IMR-90 (cell line): ENCODE measurements at regions not wholly inside any gene's neighbourhood (a gene's known extent, or its start where the extent isn't known, plus 50 kb on each side); places are given as distances from the start of the nearest gene placed in this dataset.

Experiments
- BHLHE40 ChIP-seq: fragments of 150-350 bp; IDR thresholded peaks from 2 replicates; pipeline ENCODE4 v1.6.1; 2016; ENCODE audit warnings: mild to moderate bottlenecking, low read depth, low read length
- CHD1 ChIP-seq: IDR thresholded peaks from 2 replicates; pipeline ENCODE4 v1.6.1; 2012; ENCODE audit warnings: low read depth, low read length, improper control_type of control experiment
- FOS ChIP-seq: fragments of 150-350 bp; IDR thresholded peaks from 2 replicates; pipeline ENCODE4 v1.6.1; 2016; ENCODE audit warnings: low read depth, low read length
- MXI1 ChIP-seq: IDR thresholded peaks from 2 replicates; pipeline ENCODE4 v1.6.1; 2012; ENCODE audit warnings: low read depth, mild to moderate bottlenecking, low read length, moderate library complexity, borderline replicate concordance
- POLR2A ChIP-seq: IDR thresholded peaks from 2 replicates; pipeline ENCODE4 v1.6.1; 2012; ENCODE audit warnings: mild to moderate bottlenecking, low read depth, low read length
- RAD21 ChIP-seq: IDR thresholded peaks from 2 replicates; pipeline ENCODE4 v1.6.1; 2012; ENCODE audit warnings: low read length, improper control_type of control experiment
- RFX5 ChIP-seq: IDR thresholded peaks from 2 replicates; pipeline ENCODE4 v1.8.0; 2012; ENCODE audit warnings: low read depth, mild to moderate bottlenecking, low read length, moderate library complexity
- SMC3 ChIP-seq: fragments of 150-350 bp; IDR thresholded peaks from 2 replicates; pipeline ENCODE4 v1.6.1; 2016; ENCODE audit warnings: low read depth, mild to moderate bottlenecking, antibody characterized with exemption, low read length, moderate library complexity
- TF ChIP-seq, protein P1 (sequence below): conservative IDR thresholded peaks from 2 replicates; pipeline ENCODE4 v1.5.1; 2012; ENCODE audit warnings: mild to moderate bottlenecking, low read depth, low read length, improper control_type of control experiment

- TF ChIP-seq, protein P1, sequence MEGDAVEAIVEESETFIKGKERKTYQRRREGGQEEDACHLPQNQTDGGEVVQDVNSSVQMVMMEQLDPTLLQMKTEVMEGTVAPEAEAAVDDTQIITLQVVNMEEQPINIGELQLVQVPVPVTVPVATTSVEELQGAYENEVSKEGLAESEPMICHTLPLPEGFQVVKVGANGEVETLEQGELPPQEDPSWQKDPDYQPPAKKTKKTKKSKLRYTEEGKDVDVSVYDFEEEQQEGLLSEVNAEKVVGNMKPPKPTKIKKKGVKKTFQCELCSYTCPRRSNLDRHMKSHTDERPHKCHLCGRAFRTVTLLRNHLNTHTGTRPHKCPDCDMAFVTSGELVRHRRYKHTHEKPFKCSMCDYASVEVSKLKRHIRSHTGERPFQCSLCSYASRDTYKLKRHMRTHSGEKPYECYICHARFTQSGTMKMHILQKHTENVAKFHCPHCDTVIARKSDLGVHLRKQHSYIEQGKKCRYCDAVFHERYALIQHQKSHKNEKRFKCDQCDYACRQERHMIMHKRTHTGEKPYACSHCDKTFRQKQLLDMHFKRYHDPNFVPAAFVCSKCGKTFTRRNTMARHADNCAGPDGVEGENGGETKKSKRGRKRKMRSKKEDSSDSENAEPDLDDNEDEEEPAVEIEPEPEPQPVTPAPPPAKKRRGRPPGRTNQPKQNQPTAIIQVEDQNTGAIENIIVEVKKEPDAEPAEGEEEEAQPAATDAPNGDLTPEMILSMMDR = no peak
- TF ChIP-seq RAD21 (no peak), BHLHE40 (no peak), POLR2A (no peak), SMC3 (no peak), CHD1 (no peak), RFX5 (no peak), MXI1 (no peak), FOS (no peak)
Measured at GRCh38 chrX:122850326-122850725, 333.8 kb upstream of the GRIA3 start.
